ENCODE measurements at regions not wholly inside any gene's neighbourhood (a gene's known extent, or its start where the extent isn't known, plus 50 kb on each side); places are given as distances from the start of the nearest gene placed in this dataset.
"Not testable (repeated sequence)": the region's sequence is repeated elsewhere in the genome, so short reads cannot be mapped to it uniquely, and the experiment has no call there.

- no peak for DNase-seq
- H3K4me2 ChIP-seq, result no peak overlapping the region
- BruUV-seq (replicated peaks), result no TSS peak
- H3K27me3 ChIP-seq (ENCODE audit: insufficient read depth, low read depth), result peaks cover 10% of the 10 kb centered on the region; the same call in 1 of the 2 replicates
- H3K9me3 ChIP-seq (ENCODE audit: insufficient read depth, low read depth), result no peaks in the 10 kb centered on the region
- intact Hi-C loops (cut with micrococcal nuclease; ENCODE audit: unreplicated experiment), result no loop called here
- ChIA-PET POLR2A (ENCODE audit: unreplicated experiment) (no interaction called here), CTCF (no interaction called here)
- no peak overlapping the region for H3K4me3 ChIP-seq
- H3K4me1 ChIP-seq (replicated peaks; ENCODE audit: insufficient read depth), result no peaks in the 10 kb centered on the region
- H2AFZ ChIP-seq, result no peak overlapping the region
- H3K36me3 ChIP-seq (ENCODE audit: low read depth), result no peaks in the 10 kb centered on the region
- H4K20me1 ChIP-seq (ENCODE audit: insufficient read depth), result no peaks in the 10 kb centered on the region
- TF ChIP-seq EZH2 (IDR thresholded peaks at IDR 0.05; ENCODE audit: low read depth), result no peak
- no peak for TF ChIP-seq CTCF (conservative IDR thresholded peaks at IDR 0.05)
- no peaks in the 10 kb centered on the region for H3K9me2 ChIP-seq (ENCODE audit: insufficient read depth)
- no peaks in the 10 kb centered on the region for H3F3A ChIP-seq (ENCODE audit: insufficient read depth, low read depth)
- no peaks in the 10 kb centered on the region for H3K79me2 ChIP-seq (ENCODE audit: low read depth)
- no peak overlapping the region for H3K27ac ChIP-seq
These were observed 353.3 kb downstream of the PAX1 start for GRCh38 chr20:22058746-22059145.

GRCh38 chr20:22055981-22056380, 350.5 kb downstream of the PAX1 start:
- H3K27me3 ChIP-seq (ENCODE audit: insufficient read depth, low read depth), result 0 out of 2 replicates have a peak, but pooled peaks cover 10% of the 10 kb centered on the region
- no peak overlapping the region for H3K4me3 ChIP-seq
- H3K4me1 ChIP-seq (replicated peaks; ENCODE audit: insufficient read depth), result no peaks in the 10 kb centered on the region
- DNase-seq, result no peak
- ChIA-PET POLR2A (ENCODE audit: unreplicated experiment) (no interaction called here), CTCF (no interaction called here)
- TF ChIP-seq CTCF (conservative IDR thresholded peaks at IDR 0.05), result no peak
- no peak for TF ChIP-seq EZH2 (IDR thresholded peaks at IDR 0.05; ENCODE audit: low read depth)
- no peaks in the 10 kb centered on the region for H4K20me1 ChIP-seq (ENCODE audit: insufficient read depth)
- H3K27ac ChIP-seq, result no peak overlapping the region
- no peak overlapping the region for H3K4me2 ChIP-seq
- H2AFZ ChIP-seq, result no peak overlapping the region
- H3K9me3 ChIP-seq (ENCODE audit: insufficient read depth, low read depth), result no peaks in the 10 kb centered on the region
- H3F3A ChIP-seq (ENCODE audit: insufficient read depth, low read depth), result no peaks in the 10 kb centered on the region
- H3K9me2 ChIP-seq (ENCODE audit: insufficient read depth), result no peaks in the 10 kb centered on the region
- no peaks in the 10 kb centered on the region for H3K36me3 ChIP-seq (ENCODE audit: low read depth)
- BruUV-seq (replicated peaks), result no TSS peak
- no peaks in the 10 kb centered on the region for H3K79me2 ChIP-seq (ENCODE audit: low read depth)
- intact Hi-C loops (cut with micrococcal nuclease; ENCODE audit: unreplicated experiment), result no loop called here

GRCh38 chr20:22052025-22052650, 346.7 kb downstream of the PAX1 start:
- ChIA-PET POLR2A (ENCODE audit: unreplicated experiment) (no interaction called here), CTCF (no interaction called here)
- DNase-seq, result no peak
- H3K4me1 ChIP-seq (replicated peaks; ENCODE audit: insufficient read depth), result no peaks in the 10 kb centered on the region
- no peaks in the 10 kb centered on the region for H3F3A ChIP-seq (ENCODE audit: insufficient read depth, low read depth)
- H3K27ac ChIP-seq, result no peak overlapping the region
- H3K79me2 ChIP-seq (ENCODE audit: low read depth), result no peaks in the 10 kb centered on the region
- no peaks in the 10 kb centered on the region for H3K9me3 ChIP-seq (ENCODE audit: insufficient read depth, low read depth)
- no peaks in the 10 kb centered on the region for H3K36me3 ChIP-seq (ENCODE audit: low read depth)
- TF ChIP-seq CTCF (conservative IDR thresholded peaks at IDR 0.05), result no peak
- no peaks in the 10 kb centered on the region for H3K9me2 ChIP-seq (ENCODE audit: insufficient read depth)
- no peak overlapping the region for H2AFZ ChIP-seq
- BruUV-seq (replicated peaks), result no TSS peak
- intact Hi-C loops (cut with micrococcal nuclease; ENCODE audit: unreplicated experiment), result no loop called here
- H3K4me2 ChIP-seq, result no peak overlapping the region
- no peaks in the 10 kb centered on the region for H3K27me3 ChIP-seq (ENCODE audit: insufficient read depth, low read depth)
- no peaks in the 10 kb centered on the region for H4K20me1 ChIP-seq (ENCODE audit: insufficient read depth)
- H3K4me3 ChIP-seq, result no peak overlapping the region

- H2AFZ ChIP-seq; H3F3A ChIP-seq (ENCODE audit: insufficient read depth, low read depth); H3K4me1 ChIP-seq (replicated peaks; ENCODE audit: insufficient read depth); H3K79me2 ChIP-seq (ENCODE audit: low read depth); H3K36me3 ChIP-seq (ENCODE audit: low read depth); H3K9me3 ChIP-seq (ENCODE audit: insufficient read depth, low read depth); H3K27me3 ChIP-seq (ENCODE audit: insufficient read depth, low read depth); H3K9me2 ChIP-seq (ENCODE audit: insufficient read depth); POLR2A ChIA-PET (ENCODE audit: unreplicated experiment); H3K4me3 ChIP-seq; intact Hi-C loops (cut with micrococcal nuclease; ENCODE audit: unreplicated experiment); CTCF ChIA-PET; DNase-seq; H3K27ac ChIP-seq; H4K20me1 ChIP-seq (ENCODE audit: insufficient read depth); BruUV-seq (replicated peaks): not testable (repeated sequence)
- peak overlapping the region; percentile 54 for H3K4me2 ChIP-seq
These were observed 340.6 kb downstream of the PAX1 start for GRCh38 chr20:22045956-22046507.
